Fibroblast of skin of right biceps (primary cell): ENCODE measurements at regions not wholly inside any gene's neighbourhood (a gene's known extent, or its start where the extent isn't known, plus 50 kb on each side); places are given as distances from the start of the nearest gene placed in this dataset.

ENCODE experiments used
- DNase-seq: peaks from one replicate; pipeline ENCODE4 v3.0.0-alpha.2; 2013

DNA sequence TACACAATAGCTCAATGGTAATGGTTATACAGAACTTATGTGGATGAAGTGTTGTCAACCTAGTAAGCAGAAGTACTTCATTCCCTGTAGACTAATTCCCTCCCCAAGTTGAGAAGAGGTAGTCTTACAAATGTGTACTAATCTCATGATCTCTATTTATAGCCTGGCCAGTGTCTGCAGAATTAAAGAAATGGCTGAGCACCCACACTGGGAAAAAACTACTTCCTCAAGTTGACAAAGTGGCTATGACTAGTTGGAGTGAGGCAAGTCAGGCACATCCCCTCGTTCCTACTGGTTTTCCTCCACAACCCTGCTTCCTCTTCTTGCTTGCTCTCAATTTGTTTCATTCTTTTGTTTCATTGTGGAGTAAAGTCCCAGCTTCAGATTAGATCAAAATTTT is 566.7 kb upstream of the ZNF717 start:
- no peak for DNase-seq

DNA sequence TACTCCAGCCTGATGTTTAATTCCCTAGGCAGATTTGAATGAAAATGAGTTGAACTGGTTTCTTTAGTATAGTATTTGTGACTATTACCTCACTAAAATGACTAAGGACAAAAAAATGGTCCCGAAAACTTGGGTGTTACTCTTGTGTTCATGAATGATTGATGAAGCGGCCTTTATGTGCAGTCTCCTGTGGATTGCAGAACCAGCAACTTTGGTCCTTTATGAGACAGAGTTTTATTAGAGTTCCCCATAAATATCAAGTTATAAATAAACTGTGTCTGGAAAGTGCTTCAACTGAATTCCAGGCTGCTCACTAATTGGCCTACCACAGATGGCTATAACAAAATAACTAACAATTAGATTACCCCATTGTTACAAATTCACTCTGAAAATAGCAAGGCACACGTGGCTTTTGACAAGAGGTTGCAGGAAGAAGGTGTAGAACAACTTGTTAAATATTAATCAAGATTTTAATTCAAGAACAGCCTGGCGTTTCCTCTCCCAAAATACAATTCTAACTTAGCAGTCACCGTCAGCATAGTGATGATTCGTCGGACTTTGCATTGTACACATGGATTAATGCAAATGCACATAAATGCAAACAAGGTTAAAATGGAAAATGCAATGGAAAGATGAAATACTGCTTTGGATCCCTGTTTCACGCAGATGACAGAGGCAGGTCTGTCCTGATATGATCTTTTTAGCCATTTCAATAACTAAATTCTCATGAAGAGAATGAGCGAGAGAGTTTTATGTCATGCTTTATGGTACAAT is 567.3 kb upstream of the ZNF717 start:
- DNase-seq, result no peak

- DNase-seq, result no peak
Measured at GRCh38 chr3:76353683-76354082, 568.3 kb upstream of the ZNF717 start.

DNA sequence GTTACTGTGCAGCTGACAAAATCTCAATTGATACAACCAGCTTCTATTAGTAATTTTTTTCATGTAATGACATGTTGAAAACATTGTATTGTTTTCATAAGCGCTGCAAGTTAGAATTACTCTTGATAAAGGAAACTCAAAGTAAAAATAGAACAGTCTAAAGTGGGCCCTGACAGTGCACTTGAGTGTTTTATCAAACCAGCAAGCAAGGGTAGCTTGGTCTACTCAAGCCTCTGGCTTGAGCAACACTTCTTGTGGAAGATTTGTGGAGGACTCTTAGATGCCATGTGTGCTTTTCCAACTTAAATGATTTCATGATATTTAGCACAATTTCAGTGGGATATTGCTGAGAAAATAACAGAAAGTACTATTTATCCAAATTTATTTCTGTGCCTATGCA is 575.7 kb upstream of the ZNF717 start:
- DNase-seq, result no peak

GRCh38 chr3:76362643-76363042 is 577.3 kb upstream of the ZNF717 start:
- no peak for DNase-seq

DNA sequence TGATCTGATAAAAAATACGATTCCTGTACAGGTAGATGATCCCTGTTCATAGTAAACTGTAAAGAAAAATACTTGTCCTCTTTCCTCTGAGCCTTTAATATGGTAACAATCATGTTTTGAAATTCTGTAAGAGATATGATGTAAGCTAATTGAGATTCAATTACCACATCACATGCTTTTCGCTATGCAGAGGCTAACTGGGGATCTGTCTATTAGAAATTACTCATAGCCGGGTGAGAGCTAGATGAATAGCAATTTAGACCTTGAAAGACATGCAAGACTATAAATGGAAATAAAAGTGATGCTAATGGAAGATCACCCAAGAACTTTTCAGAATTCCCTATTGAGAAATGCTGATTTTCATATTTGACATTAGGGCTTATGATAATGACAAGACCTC is 579.9 kb upstream of the ZNF717 start:
- peak; percentile 12 for DNase-seq

GRCh38 chr3:76367281-76367680 is 581.9 kb upstream of the ZNF717 start:
- peak; percentile 78 for DNase-seq

DNA sequence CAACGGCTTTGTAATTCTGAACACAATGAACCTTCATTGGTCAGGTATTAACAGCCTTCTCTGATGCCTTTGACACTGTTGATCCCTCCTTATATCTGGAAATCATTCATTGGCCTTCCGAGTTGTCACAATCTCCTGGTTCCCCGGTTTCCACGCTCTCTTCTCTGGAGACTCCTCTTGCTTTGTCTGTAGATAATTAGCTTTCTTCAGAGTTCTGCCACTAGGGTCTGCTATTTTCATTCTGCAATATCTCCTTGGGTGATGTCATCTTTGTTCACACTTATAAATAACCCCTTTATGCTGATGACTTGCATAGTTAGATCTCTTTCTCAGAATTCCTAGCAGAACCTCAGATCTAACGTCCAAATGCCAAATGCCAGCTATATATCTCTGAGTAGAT is 583.8 kb upstream of the ZNF717 start:
- peak; percentile 48 for DNase-seq

DNA sequence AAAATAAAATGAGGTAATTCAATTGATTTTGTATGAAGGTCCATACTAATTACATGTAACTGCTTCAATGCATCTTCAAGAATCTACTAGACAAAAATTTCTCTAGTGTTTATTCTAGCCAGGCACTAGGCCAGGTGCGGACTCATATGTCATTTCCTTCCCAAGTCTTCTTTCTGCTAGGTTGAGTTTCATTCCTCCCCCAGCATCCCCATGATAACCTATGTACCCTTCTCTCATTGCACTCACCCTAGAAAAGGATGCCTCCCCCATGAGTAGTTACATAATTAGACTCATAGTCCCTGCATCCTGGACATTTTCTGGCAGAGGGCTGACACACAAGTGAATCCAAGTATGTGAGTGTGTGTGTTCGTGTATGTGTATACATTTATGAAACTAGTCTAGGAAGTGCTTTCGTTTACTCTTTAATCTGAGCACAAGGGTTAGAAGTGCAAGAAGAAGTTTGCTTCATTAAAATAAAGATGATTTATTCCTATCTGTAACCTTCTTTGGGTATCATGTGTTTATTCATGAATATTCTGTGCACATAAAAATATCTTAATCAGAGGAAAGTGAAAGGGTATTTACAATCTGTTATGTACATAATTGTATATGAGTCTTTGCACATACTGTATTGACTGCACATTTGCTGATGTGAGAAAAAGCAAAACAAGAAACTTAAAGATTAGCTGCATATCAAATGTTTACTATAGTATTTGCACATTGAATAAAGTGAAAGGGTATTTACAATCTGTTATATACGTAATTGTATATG is 585.6 kb upstream of the ZNF717 start:
- no peak for DNase-seq

DNA sequence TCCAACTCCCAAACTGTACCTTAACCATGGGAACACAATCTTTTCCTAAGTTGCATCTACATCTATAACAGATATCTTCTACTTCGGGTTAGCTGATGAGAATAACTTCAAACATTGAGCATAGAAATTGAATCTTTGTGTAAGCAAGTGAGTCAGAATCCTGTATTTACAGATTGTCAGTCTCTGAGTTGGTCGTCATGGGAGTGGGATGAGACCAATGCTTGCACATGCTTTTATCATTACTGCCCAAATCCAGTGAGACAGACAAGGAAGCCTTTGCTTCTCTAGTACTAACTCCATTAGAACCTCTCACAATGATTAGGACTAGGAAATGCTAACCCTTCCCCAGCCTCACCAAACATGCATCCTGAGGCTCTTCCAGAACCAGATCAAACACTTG is 587.1 kb upstream of the ZNF717 start:
- no peak for DNase-seq

DNA sequence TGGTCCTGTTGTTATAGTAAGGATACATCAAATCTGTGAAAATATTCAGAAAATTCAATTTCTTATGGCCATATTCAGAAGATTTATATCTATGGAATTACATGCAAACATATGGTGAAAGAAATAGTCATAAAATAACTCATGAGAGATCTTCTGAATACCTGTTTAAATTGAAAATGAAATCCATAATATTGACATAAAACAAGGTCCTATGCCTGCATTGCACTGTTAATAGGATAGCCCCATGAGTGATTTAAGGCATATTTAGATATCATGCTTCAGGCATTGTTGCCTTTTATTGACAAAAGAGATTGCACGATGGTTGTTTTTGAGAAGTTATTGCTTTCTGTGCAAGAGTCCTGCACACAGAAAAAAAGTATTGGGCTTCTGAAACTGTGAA is 591.7 kb upstream of the ZNF717 start:
- no peak for DNase-seq

DNA sequence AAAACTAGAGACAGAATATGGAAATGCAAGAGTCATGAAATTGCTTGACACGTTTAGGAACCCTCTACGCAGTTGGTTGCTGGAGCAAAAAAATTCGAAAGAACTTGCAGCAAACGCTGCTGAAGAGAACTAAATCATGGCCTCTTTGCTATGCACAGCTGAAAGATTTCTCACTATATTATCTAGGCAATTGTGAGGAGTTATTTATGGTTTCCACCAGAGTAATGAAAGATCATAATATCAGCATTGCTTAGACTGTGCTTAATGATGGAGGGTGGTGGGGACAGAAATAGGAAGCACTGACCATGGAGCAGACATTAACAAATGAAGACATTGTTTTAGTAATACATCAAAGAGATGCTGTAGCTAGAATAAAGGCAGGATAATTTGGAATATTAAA is 593.4 kb upstream of the ZNF717 start:
- DNase-seq, result no peak

GRCh38 chr3:76383781-76384180 is 598.4 kb upstream of the ZNF717 start:
- DNase-seq, result no peak

GRCh38 chr3:76387000-76387399 is 601.7 kb upstream of the ZNF717 start:
- DNase-seq, result no peak

DNA sequence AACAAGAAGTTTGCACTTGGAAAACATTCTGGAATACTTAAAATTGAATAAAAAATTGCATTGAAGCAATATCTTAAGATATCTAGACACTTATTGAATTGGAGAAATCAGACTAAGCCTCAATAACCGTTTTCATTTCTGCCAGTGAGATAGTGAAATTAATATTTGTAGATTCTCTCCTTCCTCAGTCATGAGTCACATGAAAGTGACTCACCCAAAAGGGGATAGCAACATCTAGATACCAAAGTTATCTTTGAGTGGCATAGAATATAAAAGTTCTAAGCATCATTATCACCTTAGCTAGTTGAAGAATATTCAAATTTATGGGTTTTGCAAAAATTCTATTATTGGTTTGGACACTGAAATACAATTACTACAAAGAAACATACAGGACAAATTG is 614.8 kb upstream of the ZNF717 start:
- DNase-seq, result peak; percentile 16

DNA sequence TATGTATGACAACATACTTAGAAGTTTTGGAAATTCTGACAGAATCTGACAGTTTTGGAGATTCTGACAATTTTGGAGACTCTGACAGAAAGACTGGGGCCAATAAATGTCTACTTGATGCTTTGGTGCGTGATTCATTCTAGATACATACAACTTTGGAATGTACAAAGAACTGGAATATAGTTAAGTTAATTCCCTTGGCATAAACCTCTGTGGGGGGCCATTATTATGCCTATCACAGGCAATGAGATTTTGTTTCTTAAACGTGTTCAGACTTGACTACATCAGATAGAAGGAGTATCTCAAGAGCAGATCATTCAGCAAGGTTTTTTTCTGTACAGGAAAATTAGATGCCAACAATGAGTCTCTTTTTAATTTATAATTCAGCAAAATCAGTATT is 617.6 kb upstream of the ZNF717 start:
- peak; percentile 30 for DNase-seq

DNA sequence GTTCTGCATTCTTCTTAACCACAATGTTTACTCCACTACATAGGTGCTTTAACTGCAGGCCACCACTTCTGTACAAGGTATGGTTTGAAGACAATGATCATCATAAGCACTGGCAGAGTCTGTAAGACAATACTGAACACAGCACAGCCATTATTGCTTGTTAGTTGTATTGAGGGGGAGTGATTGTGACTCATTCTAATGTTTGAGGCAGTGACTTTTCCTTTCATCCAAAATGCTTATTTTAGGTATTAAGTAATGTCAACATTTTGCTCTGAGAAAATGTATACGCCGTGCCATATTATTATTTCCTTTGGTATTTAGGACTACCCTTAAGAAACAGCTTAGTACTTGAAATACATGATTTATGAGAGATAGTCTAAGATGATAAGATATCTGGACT is 618.2 kb upstream of the ZNF717 start:
- peak; percentile 54 for DNase-seq

DNA sequence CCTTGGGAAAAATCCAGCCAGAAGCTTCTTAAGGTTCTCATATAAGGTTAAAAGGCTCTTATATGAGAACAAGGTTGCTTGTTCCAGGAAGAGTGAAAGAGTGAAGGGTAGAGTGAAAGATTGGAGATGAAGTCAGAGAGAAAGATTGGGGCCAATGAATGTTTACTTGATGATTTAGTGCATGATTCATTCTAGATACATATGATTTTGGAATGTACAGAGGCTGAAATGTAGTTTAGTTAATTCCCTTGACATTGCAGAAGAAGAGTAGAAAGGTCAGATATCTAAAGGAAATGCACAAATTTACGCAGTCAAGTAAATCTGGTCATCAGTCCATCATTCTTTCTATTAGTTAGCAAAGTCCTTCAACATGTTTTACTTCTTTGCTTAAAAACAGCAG is 619.8 kb upstream of the ZNF717 start:
- peak; percentile 58 for DNase-seq

DNA sequence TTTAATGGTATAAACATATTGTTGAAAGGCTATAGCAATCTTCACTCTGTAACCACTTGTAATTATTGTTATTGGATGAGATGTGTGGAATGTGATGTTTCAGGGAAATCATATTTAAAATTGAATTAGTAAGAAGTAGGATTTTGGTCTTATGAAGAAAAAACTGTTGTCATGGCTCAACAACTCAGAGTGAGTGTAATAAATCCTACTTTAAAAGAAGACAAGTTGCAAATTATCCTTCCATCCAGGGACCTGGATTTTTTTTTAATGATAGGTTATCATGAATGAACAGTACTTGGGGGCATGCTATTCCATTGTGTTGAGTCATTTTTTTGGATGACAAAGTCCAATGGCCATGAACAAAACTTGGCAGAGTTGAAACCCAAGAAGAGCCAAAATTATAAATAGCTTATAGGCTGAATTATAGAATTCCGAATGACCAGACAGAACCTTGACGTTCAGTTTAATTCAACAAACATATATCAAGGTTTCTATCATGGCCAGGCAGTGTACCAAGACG is 625.5 kb upstream of the ZNF717 start:
- DNase-seq, result peak; percentile 65

- DNase-seq, result no peak
Measured at GRCh38 chr3:76415384-76415783, 624.5 kb upstream of the ROBO2 start.

- DNase-seq, result no peak
Measured at GRCh38 chr3:76429581-76430177, 610.2 kb upstream of the ROBO2 start.

DNA sequence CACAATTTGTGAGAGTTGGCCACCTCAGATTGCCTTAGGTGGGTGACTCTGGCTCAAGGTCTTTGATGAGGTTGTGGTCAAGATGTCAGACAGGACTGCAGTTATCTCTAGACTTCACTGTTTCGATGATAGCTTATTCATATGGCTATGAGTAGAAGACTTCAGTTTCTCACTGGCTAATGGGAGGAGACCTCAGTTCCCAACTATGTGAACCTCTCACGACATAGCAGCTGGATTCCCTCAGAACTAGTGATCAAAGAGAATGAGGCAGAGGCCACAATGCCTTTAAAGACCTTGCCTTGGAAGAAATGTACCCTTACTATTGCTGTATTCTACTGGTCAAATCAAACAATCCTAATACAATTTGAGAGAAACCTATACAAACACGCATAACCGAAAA is 607.5 kb upstream of the ROBO2 start:
- DNase-seq, result no peak

DNA sequence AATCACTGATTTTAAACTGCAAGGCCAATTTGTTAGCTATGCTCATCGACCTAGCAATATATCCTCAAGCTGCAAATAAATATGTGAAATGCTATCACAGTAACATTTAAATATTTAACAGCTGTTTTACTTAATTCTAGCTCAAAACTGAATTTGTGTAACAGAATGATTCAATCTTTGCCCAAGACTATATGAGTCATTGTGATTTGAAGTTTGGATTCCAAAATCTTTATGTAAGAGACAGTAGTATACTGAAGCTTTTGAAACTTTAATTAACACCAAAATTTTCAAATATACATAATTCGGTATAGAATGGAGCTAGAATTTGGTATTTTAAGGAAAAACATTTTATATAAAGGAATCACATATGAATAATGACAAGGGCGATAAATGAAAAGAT is 603.0 kb upstream of the ROBO2 start:
- DNase-seq, result peak; percentile 26

GRCh38 chr3:76438971-76439370 is 600.9 kb upstream of the ROBO2 start:
- peak; percentile 24 for DNase-seq
